ENCODE measurements at regions not wholly inside any gene's neighbourhood (a gene's known extent, or its start where the extent isn't known, plus 50 kb on each side); places are given as distances from the start of the nearest gene placed in this dataset.

GRCh38 chr16:35533683-35534082 lies 2074.3 kb downstream of the TP53TG3F start:
- Histone ChIP-seq H3K79me1 (ENCODE audit: insufficient read depth, low read depth, low read length, poor library complexity, severe bottlenecking) (no peaks in the 10 kb centered on the region), H2BK5ac (ENCODE audit: insufficient read length, low read length) (no peak overlapping the region), H3K4me2 (ENCODE audit: insufficient read depth, insufficient read length, low read length) (no peak overlapping the region), H2AK5ac (ENCODE audit: insufficient read length, low read length) (no peak overlapping the region), H3T11ph (ENCODE audit: low read length) (no peak overlapping the region), H3K27me3 (ENCODE audit: insufficient read depth, low read length) (no peaks in the 10 kb centered on the region), H3K4me1 (ENCODE audit: insufficient read depth, low read length) (no peaks in the 10 kb centered on the region), H4K8ac (replicated peaks; ENCODE audit: insufficient read length, low read depth, low read length) (no peak overlapping the region), H2AFZ (ENCODE audit: low read length) (no peak overlapping the region), H3K18ac (ENCODE audit: insufficient read length, low read depth, low read length) (no peak overlapping the region), H3K23me2 (ENCODE audit: insufficient read length, low read depth, low read length, poor library complexity, severe bottlenecking) (no peaks in the 10 kb centered on the region), H3K56ac (ENCODE audit: insufficient read length, low read depth, low read length) (no peak overlapping the region), H3K79me2 (ENCODE audit: insufficient read depth, low read length) (no peaks in the 10 kb centered on the region), H3K9me3 (ENCODE audit: control insufficient read depth, low read depth, low read length) (peaks cover 48% of the 10 kb centered on the region), H4K91ac (ENCODE audit: insufficient read length, low read depth, low read length) (no peak overlapping the region), H3K14ac (ENCODE audit: insufficient read depth, low read length) (no peak overlapping the region), H2BK20ac (ENCODE audit: low read depth, low read length, poor library complexity, severe bottlenecking) (no peak overlapping the region), H4K5ac (ENCODE audit: insufficient read length, low read depth, low read length) (no peak overlapping the region), H2BK120ac (ENCODE audit: low read depth, low read length, poor library complexity, severe bottlenecking) (no peak overlapping the region), H3K4ac (ENCODE audit: low read depth, low read length) (no peak overlapping the region), H4K20me1 (ENCODE audit: control insufficient read depth, insufficient read depth, insufficient read length) (no peaks in the 10 kb centered on the region), H2BK12ac (ENCODE audit: insufficient read length, low read depth, low read length) (no peak overlapping the region), H3K23ac (ENCODE audit: insufficient read length, low read depth, low read length) (no peak overlapping the region), H2BK15ac (ENCODE audit: low read depth, low read length) (no peak overlapping the region), H3K9ac (ENCODE audit: extremely low read depth, insufficient read length, low read length) (no peak overlapping the region), H3K27ac (ENCODE audit: insufficient read length, low read depth, low read length) (no peak overlapping the region)
- Mint-ChIP-seq H3K4me3 (no peak overlapping the region), H3K4me1 (no peaks in the 10 kb centered on the region), H3K27me3 (ENCODE audit: low read depth) (peaks cover 5% of the 10 kb centered on the region), H3K9me3 (peaks cover 67 to 68% of the 10 kb centered on the region in 2 experiments), H3K27ac (no peak overlapping the region), H3K36me3 (ENCODE audit: insufficient read depth in 1 of 3, low read depth in 3 of 3) (peaks cover 3 to 15% (median 8%) of the 10 kb centered on the region in 3 experiments; a peak in 6 of 7 replicates)
- no CpG with 5 or more reads among the region's 2 CpGs for WGBS (ENCODE audit: extremely low coverage, insufficient read length, low lambda C conversion rate)
- DNase-seq, result no peak
- TF ChIP-seq CTCF (conservative IDR thresholded peaks at IDR 0.05), result no peak

All from H9 (cell line).